Endothelial cell of umbilical vein (primary cell): ENCODE measurements at regions not wholly inside any gene's neighbourhood (a gene's known extent, or its start where the extent isn't known, plus 50 kb on each side); places are given as distances from the start of the nearest gene placed in this dataset.
"Not testable (repeated sequence)": the region's sequence is repeated elsewhere in the genome, so short reads cannot be mapped to it uniquely, and the experiment has no call there.

Experiments used
- BruUV-seq: library from RNA; stranded (reverse); fragments of 400-500 nt; replicated peaks from 2 replicates; lab custom pipeline; 2021; lab: Mats Ljungman, UMichigan
- CTCF ChIA-PET: fragments of 300-600, 350-600 bp; sonication (Branson Sonifier 250); formaldehyde crosslinking; loops from one replicate; lab custom pipeline; 2021; ENCODE audit warnings: antibody characterized with exemption, inconsistent platforms; lab: Charles Lee
- POLR2A ChIA-PET: fragments of 300-600, 350-600 bp; sonication (Branson Sonifier 250); formaldehyde crosslinking; loops from one replicate; lab custom pipeline; 2021; ENCODE audit warnings: antibody characterized with exemption, inconsistent platforms; lab: Charles Lee
- DNase-seq: peaks from one replicate; pipeline ENCODE4 v3.0.0-alpha.2; 2011; ENCODE audit warnings: low read depth, low spot score
- FAIRE-seq: peaks from 2 replicates; lab custom pipeline; 2011; peaks lifted over from hg19 to GRCh38; lab: Jason Lieb, UNC
- H2AFZ ChIP-seq: 2 replicates; pipeline ENCODE4 v1.6.0; 2012; ENCODE audit warnings: low read depth, low read length, control low read depth, inconsistent platforms
- H3K27ac ChIP-seq: 2 replicates; pipeline ENCODE4 v1.5.1; 2011; ENCODE audit warnings: low read depth, mild to moderate bottlenecking, control low read depth, low read length, moderate library complexity; ENCODE audit not compliant: insufficient read depth
- H3K27me3 ChIP-seq, 2 experiments: 2 replicates each; pipeline versions ENCODE4 v1.6.0 to v1.6.1; 2011; ENCODE audit warnings: low read length in 2 of 2, mixed read lengths in 1 of 2; ENCODE audit not compliant: control insufficient read depth in 2 of 2, insufficient read depth in 2 of 2
- H3K36me3 ChIP-seq, 2 experiments: 2 replicates in 1 of 2; 3 replicates in 1 of 2; pipeline ENCODE4 v1.5.1; 2011; ENCODE audit warnings: low read length in 2 of 2, mild to moderate bottlenecking in 1 of 2, moderate library complexity in 1 of 2; ENCODE audit not compliant: control insufficient read depth in 2 of 2, insufficient read depth in 2 of 2; ENCODE audit errors: extremely low read depth in 1 of 2
- H3K4me1 ChIP-seq: 3 replicates; pipeline ENCODE4 v1.5.1; 2011; ENCODE audit warnings: mild to moderate bottlenecking, low read length; ENCODE audit not compliant: control insufficient read depth, insufficient read depth; ENCODE audit errors: extremely low read depth
- H3K4me2 ChIP-seq: 2 replicates; pipeline ENCODE4 v1.6.1; 2011; ENCODE audit warnings: low read length, control low read depth, mixed read lengths; ENCODE audit not compliant: insufficient read depth
- H3K4me3 ChIP-seq, 3 experiments: fragments of 200-600 bp in 1 of 3; sonication (generic), shearing (Covaris generic) in 1 of 3; replicated peaks in 1 of 3; 2 replicates each; pipeline ENCODE4 v1.5.1; 2011 to 2016; ENCODE audit warnings: control low read depth in 3 of 3, low read length in 3 of 3, mild to moderate bottlenecking in 2 of 3, inconsistent platforms in 1 of 3, low read depth in 1 of 3, moderate library complexity in 1 of 3; ENCODE audit not compliant: insufficient read depth in 1 of 3
- H3K79me2 ChIP-seq: 2 replicates; pipeline ENCODE4 v1.6.0; 2012; ENCODE audit warnings: low read length, inconsistent platforms; ENCODE audit not compliant: control insufficient read depth, insufficient read depth
- H3K9ac ChIP-seq: replicated peaks from 2 replicates; pipeline ENCODE3; 2011; ENCODE audit warnings: low read length, control low read depth; ENCODE audit not compliant: insufficient read depth; ENCODE audit errors: extremely low read depth
- H3K9me1 ChIP-seq: replicated peaks from 3 replicates; pipeline ENCODE4 v1.6.0; 2011; ENCODE audit warnings: mild to moderate bottlenecking, low read length; ENCODE audit not compliant: control insufficient read depth, insufficient read depth; ENCODE audit errors: extremely low read depth
- H3K9me3 ChIP-seq: replicated peaks from 2 replicates; pipeline ENCODE4 v1.5.1; 2012; ENCODE audit warnings: low read length, inconsistent platforms; ENCODE audit not compliant: control insufficient read depth, insufficient read depth
- H4K20me1 ChIP-seq: replicated peaks from 2 replicates; pipeline ENCODE3; 2011; ENCODE audit warnings: mild to moderate bottlenecking, low read length; ENCODE audit not compliant: control insufficient read depth, insufficient read depth; ENCODE audit errors: extremely low read depth
- EZH2 ChIP-seq: IDR thresholded peaks from 2 replicates; pipeline ENCODE4 v1.6.1; 2012; ENCODE audit warnings: borderline replicate concordance, low read depth, mild to moderate bottlenecking, moderate library complexity, low read length, inconsistent platforms; ENCODE audit not compliant: severe bottlenecking
- FOS ChIP-seq: IDR thresholded peaks from 2 replicates; pipeline ENCODE4 v1.6.1; 2011; ENCODE audit warnings: mild to moderate bottlenecking, low read length, moderate library complexity, borderline replicate concordance; ENCODE audit not compliant: insufficient read depth
- GATA2 ChIP-seq: IDR thresholded peaks from 2 replicates; pipeline ENCODE4 v1.7.0; 2011; ENCODE audit warnings: low read depth, mild to moderate bottlenecking, moderate library complexity, mixed read lengths, low read length; ENCODE audit not compliant: insufficient read length, insufficient read depth
- JUN ChIP-seq: IDR thresholded peaks from 2 replicates; pipeline ENCODE4 v1.6.1; 2011; ENCODE audit warnings: borderline replicate concordance, low read depth; ENCODE audit not compliant: insufficient read length, insufficient read depth
- MAX ChIP-seq: IDR thresholded peaks from 2 replicates; pipeline ENCODE4 v1.6.1; 2011; ENCODE audit not compliant: insufficient read depth, insufficient read length
- POLR2A ChIP-seq: IDR thresholded peaks from 2 replicates; pipeline ENCODE4 v1.6.1; 2012; ENCODE audit warnings: low read depth, mild to moderate bottlenecking, control low read depth, low read length
- POLR2AphosphoS5 ChIP-seq: IDR thresholded peaks from 2 replicates; pipeline ENCODE4 v1.6.1; 2012; ENCODE audit warnings: low read depth, mild to moderate bottlenecking, control low read depth, low read length, moderate library complexity; ENCODE audit not compliant: insufficient read depth
- dilution Hi-C: fragments of 300-500 bp; cut with MboI; formaldehyde crosslinking; loops from one replicate; pipeline ENCODE4 v1.15.0; 2019; ENCODE audit warnings: low sequenced_read_pairs; ENCODE audit not compliant: extremely low pct_ligation_motif_present
- intact Hi-C: fragments of 100-400 bp; cut with micrococcal nuclease; formaldehyde crosslinking; loops from one replicate; pipeline ENCODE4 v1.10.0; 2022
- TF ChIP-seq, protein P1 (sequence below), 2 donors: IDR thresholded peaks; 1 replicate in 1 of 2; 2 replicates in 1 of 2; pipeline ENCODE4 v1.5.1; 2011; ENCODE audit warnings: low read length in 2 of 2, mild to moderate bottlenecking in 2 of 2, moderate library complexity in 2 of 2, control low read depth in 1 of 2, inconsistent platforms in 1 of 2, low read depth in 1 of 2; ENCODE audit not compliant: insufficient read depth in 1 of 2; ENCODE audit errors: extremely low read depth in 1 of 2

DNA sequence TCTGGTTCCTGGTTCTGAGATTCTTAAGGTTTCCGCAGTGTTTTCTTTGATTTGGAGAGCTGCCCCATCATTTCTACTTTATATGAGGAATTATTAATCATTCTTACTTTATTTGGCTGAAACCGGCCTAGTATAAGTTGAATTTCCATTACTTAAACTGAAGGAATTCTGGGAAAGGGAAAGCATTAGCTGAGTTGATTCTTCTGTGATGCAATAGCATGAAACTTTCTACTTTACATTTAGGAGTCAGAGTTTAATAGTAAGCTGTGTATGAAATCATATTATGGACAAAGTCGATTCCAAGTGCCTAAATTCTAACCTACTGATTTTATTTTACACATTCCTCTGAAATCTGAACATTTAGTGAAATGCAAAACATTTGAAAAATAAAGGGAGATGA, 1269.7 kb upstream of the ZEB2 start:
- TF ChIP-seq EZH2: no peak
- no peak for TF ChIP-seq POLR2A
- TF ChIP-seq, protein P1, sequence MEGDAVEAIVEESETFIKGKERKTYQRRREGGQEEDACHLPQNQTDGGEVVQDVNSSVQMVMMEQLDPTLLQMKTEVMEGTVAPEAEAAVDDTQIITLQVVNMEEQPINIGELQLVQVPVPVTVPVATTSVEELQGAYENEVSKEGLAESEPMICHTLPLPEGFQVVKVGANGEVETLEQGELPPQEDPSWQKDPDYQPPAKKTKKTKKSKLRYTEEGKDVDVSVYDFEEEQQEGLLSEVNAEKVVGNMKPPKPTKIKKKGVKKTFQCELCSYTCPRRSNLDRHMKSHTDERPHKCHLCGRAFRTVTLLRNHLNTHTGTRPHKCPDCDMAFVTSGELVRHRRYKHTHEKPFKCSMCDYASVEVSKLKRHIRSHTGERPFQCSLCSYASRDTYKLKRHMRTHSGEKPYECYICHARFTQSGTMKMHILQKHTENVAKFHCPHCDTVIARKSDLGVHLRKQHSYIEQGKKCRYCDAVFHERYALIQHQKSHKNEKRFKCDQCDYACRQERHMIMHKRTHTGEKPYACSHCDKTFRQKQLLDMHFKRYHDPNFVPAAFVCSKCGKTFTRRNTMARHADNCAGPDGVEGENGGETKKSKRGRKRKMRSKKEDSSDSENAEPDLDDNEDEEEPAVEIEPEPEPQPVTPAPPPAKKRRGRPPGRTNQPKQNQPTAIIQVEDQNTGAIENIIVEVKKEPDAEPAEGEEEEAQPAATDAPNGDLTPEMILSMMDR (IDR thresholded peaks at IDR 0.05; ENCODE audit: extremely low read depth in 1 of 2, insufficient read depth in 1 of 2, low read depth in 1 of 2, low read length in 2 of 2): no peak
- TF ChIP-seq JUN: no peak
- no peak for TF ChIP-seq FOS
- TF ChIP-seq POLR2AphosphoS5: no peak
- no peak for TF ChIP-seq MAX
- TF ChIP-seq GATA2: no peak
- H3K79me2 ChIP-seq: no peaks in the 10 kb centered on the region
- no peaks in the 10 kb centered on the region for H3K9me1 ChIP-seq
- no peaks in the 10 kb centered on the region for H3K36me3 ChIP-seq
- H3K9ac ChIP-seq: no peak overlapping the region
- no peaks in the 10 kb centered on the region for H4K20me1 ChIP-seq
- no peaks in the 10 kb centered on the region for H3K4me1 ChIP-seq
- no peak overlapping the region for H3K4me3 ChIP-seq
- ChIA-PET POLR2A (no interaction called here), CTCF (no interaction called here)
- dilution Hi-C loops: no loop called here
- intact Hi-C loops: no loop called here
- no peaks in the 10 kb centered on the region for H3K27me3 ChIP-seq
- no peaks in the 10 kb centered on the region for H3K9me3 ChIP-seq
- FAIRE-seq (no peak), DNase-seq (no peak)
- no peak overlapping the region for H3K4me2 ChIP-seq
- H3K27ac ChIP-seq: no peak overlapping the region
- no TSS peak for BruUV-seq
- no peak overlapping the region for H2AFZ ChIP-seq

GRCh38 chr2:145787597-145788361, 1267.9 kb upstream of the ZEB2 start:
- H3K4me1 ChIP-seq, H3K79me2 ChIP-seq, H3K36me3 ChIP-seq, H3K9me3 ChIP-seq, H3K27ac ChIP-seq, H3K27me3 ChIP-seq, H3K9ac ChIP-seq, H4K20me1 ChIP-seq, BruUV-seq, CTCF ChIA-PET, dilution Hi-C loops, DNase-seq, H3K4me2 ChIP-seq, H2AFZ ChIP-seq, H3K4me3 ChIP-seq, FAIRE-seq, POLR2A ChIA-PET, intact Hi-C loops, H3K9me1 ChIP-seq: not testable (repeated sequence)

DNA sequence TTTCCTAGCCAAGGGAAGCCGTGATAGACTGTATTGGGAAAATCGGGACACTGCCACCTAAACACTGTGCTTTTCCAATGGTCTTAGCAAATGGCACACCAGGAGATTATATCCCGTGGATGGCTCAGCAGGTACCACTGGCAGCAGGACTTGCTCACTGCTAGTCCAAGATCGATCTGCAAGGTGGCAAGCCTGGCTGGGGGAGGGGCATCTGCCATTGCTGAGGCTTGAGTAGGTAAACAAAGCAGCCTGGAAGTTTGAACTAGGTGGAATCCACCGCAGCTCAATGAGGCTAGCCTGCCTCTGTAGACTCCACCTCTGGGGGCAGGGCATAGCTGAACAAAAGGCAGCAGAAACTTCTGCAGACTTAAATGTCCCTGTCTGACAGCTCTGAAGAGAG, 1262.7 kb upstream of the ZEB2 start:
- dilution Hi-C loops: not testable (repeated sequence)

More for the DNA sequence above, 1262.7 kb upstream of the ZEB2 start:
- H3K27me3 ChIP-seq, FAIRE-seq, H4K20me1 ChIP-seq, H3K36me3 ChIP-seq, H3K9ac ChIP-seq, DNase-seq, H3K79me2 ChIP-seq, H3K27ac ChIP-seq, H3K9me1 ChIP-seq, POLR2A ChIA-PET, H2AFZ ChIP-seq, CTCF ChIA-PET, BruUV-seq, intact Hi-C loops, H3K4me2 ChIP-seq, H3K4me3 ChIP-seq, H3K4me1 ChIP-seq, H3K9me3 ChIP-seq: not testable (repeated sequence)
